ENCODE measurements at regions not wholly inside any gene's neighbourhood (a gene's known extent, or its start where the extent isn't known, plus 50 kb on each side); places are given as distances from the start of the nearest gene placed in this dataset.

- H3K27me3 ChIP-seq (replicated peaks): no peaks in the 10 kb centered on the region
- in situ Hi-C loops (cut with HindIII; ENCODE audit: low pct_ligation_motif_present, low sequenced_read_pairs): no loop called here
- H3K27ac ChIP-seq: no peak overlapping the region
- H3K4me3 ChIP-seq (ENCODE audit: low read depth, low read length): no peak overlapping the region
- no peak for DNase-seq
- TF ChIP-seq CTCF (IDR thresholded peaks at IDR 0.05; ENCODE audit: low read depth, low read length, missing control alignments): no peak
- H3K36me3 ChIP-seq (replicated peaks): no peaks in the 10 kb centered on the region
These were observed 445.0 kb downstream of the SPRY1 start for GRCh38 chr4:123841447-123842121.

GRCh38 chr4:123843137-123843536 is 446.5 kb downstream of the SPRY1 start:
- no peak for DNase-seq
- in situ Hi-C loops (cut with HindIII; ENCODE audit: low pct_ligation_motif_present, low sequenced_read_pairs): no loop called here
- no peak overlapping the region for H3K4me3 ChIP-seq (ENCODE audit: low read depth, low read length)
- H3K27ac ChIP-seq: no peak overlapping the region
- H3K36me3 ChIP-seq (replicated peaks): no peaks in the 10 kb centered on the region
- no peak for TF ChIP-seq CTCF (IDR thresholded peaks at IDR 0.05; ENCODE audit: low read depth, low read length, missing control alignments)
- H3K27me3 ChIP-seq (replicated peaks): no peaks in the 10 kb centered on the region

- Histone ChIP-seq H3K27me3 (replicated peaks) (no peaks in the 10 kb centered on the region), H3K36me3 (replicated peaks) (no peaks in the 10 kb centered on the region), H3K27ac (no peak overlapping the region), H3K4me3 (ENCODE audit: low read depth, low read length) (no peak overlapping the region)
- no peak for DNase-seq
- in situ Hi-C loops (cut with HindIII; ENCODE audit: low pct_ligation_motif_present, low sequenced_read_pairs): no loop called here
- no peak for TF ChIP-seq CTCF (IDR thresholded peaks at IDR 0.05; ENCODE audit: low read depth, low read length, missing control alignments)
These were observed 447.8 kb downstream of the SPRY1 start for GRCh38 chr4:123844374-123844773.

- DNase-seq: no peak
- TF ChIP-seq CTCF (IDR thresholded peaks at IDR 0.05; ENCODE audit: low read depth, low read length, missing control alignments): no peak
- Histone ChIP-seq H3K4me3 (ENCODE audit: low read depth, low read length) (no peak overlapping the region), H3K27me3 (replicated peaks) (no peaks in the 10 kb centered on the region), H3K27ac (no peak overlapping the region), H3K36me3 (replicated peaks) (no peaks in the 10 kb centered on the region)
- in situ Hi-C loops (cut with HindIII; ENCODE audit: low pct_ligation_motif_present, low sequenced_read_pairs): no loop called here
These were observed 449.5 kb downstream of the SPRY1 start for GRCh38 chr4:123846092-123846491.

GRCh38 chr4:123846561-123846960 is 450.0 kb downstream of the SPRY1 start:
- Histone ChIP-seq H3K4me3 (ENCODE audit: low read depth, low read length) (no peak overlapping the region), H3K36me3 (replicated peaks) (no peaks in the 10 kb centered on the region), H3K27ac (no peak overlapping the region), H3K27me3 (replicated peaks) (no peaks in the 10 kb centered on the region)
- in situ Hi-C loops (cut with HindIII; ENCODE audit: low pct_ligation_motif_present, low sequenced_read_pairs): no loop called here
- TF ChIP-seq CTCF (IDR thresholded peaks at IDR 0.05; ENCODE audit: low read depth, low read length, missing control alignments): no peak
- DNase-seq: no peak

GRCh38 chr4:123848606-123849005 is 452.0 kb downstream of the SPRY1 start:
- H3K27me3 ChIP-seq (replicated peaks): no peaks in the 10 kb centered on the region
- H3K27ac ChIP-seq: no peak overlapping the region
- no peak for TF ChIP-seq CTCF (IDR thresholded peaks at IDR 0.05; ENCODE audit: low read depth, low read length, missing control alignments)
- H3K4me3 ChIP-seq (ENCODE audit: low read depth, low read length): no peak overlapping the region
- H3K36me3 ChIP-seq (replicated peaks): no peaks in the 10 kb centered on the region
- no peak for DNase-seq
- in situ Hi-C loops (cut with HindIII; ENCODE audit: low pct_ligation_motif_present, low sequenced_read_pairs): no loop called here

All from brain microvascular endothelial cell (primary cell).